Central memory CD4-positive, alpha-beta T cell (primary cell): ENCODE measurements at regions not wholly inside any gene's neighbourhood (a gene's known extent, or its start where the extent isn't known, plus 50 kb on each side); places are given as distances from the start of the nearest gene placed in this dataset.
"Not testable (repeated sequence)": the region's sequence is repeated elsewhere in the genome, so short reads cannot be mapped to it uniquely, and the experiment has no call there.

Source experiments
- DNase-seq: peaks from one replicate; pipeline ENCODE4 v3.0.0; 2022

- no peak for DNase-seq
These were observed 2067.7 kb downstream of the SUCLG1 start for GRCh38 chr2:82391386-82391785.

GRCh38 chr2:82355622-82356021 is 2051.1 kb upstream of the LRRTM1 start:
- DNase-seq: no peak

DNA sequence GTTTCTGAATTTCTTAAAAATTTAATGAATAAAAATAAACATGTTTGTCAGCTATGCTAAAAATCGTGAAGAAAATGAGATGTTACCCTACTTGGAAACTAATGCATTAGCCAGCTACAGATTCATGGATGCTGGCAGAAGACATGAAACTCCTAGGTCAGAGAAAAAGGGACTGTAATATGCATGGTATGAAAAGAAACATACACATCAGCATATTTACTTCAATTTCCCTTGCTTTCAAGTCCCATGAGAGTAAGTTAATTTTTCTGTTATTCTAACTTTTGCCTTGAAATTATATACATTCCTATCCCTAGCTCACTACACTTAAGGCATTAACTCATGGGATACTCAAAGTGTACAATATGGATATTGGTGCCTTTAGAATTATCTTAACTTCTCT is 2041.4 kb upstream of the LRRTM1 start:
- DNase-seq: no peak

DNA sequence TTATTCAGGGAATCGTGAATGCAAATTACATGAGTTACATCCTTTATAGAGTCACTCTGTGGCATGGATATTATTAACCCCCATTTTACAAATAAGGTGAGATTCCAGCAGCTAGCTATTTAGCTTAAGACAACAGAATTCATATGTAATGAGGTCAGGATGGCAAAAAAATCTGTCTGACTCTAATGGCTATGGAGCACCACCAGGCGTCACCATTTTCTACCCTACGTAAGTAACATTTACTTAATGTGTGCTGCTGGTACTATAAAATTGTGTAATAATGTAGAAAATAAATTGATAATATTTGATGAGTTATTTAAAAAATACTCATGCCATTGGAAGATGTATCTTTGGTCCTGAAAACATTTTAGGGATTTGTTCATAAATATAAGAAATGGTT is 2040.1 kb upstream of the LRRTM1 start:
- DNase-seq: no peak

- DNase-seq: no peak
These were observed 2037.8 kb upstream of the LRRTM1 start for GRCh38 chr2:82342356-82342755.

DNA sequence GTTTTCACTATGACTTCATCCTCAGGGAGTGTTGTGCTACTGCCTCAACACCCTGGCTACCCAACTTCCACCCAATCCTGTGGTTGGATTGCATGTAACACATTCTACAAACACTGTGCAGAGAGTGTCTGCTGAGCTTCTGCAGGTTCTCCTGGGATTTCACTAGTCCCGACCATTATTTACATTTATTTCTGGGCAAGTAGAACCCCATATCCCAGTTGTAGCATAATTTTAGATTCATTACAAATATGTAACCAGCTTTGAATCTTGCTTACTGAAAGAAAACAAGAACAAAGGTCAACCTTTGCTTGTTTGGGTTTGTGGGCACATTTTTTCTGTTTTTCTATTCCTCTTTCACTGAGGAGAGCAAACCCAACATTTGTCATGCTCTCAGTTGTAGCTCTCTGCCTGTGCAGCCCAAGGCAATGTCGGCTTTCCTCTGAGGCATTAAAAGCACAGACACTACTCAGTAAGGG is 2036.1 kb upstream of the LRRTM1 start:
- no peak for DNase-seq

DNA sequence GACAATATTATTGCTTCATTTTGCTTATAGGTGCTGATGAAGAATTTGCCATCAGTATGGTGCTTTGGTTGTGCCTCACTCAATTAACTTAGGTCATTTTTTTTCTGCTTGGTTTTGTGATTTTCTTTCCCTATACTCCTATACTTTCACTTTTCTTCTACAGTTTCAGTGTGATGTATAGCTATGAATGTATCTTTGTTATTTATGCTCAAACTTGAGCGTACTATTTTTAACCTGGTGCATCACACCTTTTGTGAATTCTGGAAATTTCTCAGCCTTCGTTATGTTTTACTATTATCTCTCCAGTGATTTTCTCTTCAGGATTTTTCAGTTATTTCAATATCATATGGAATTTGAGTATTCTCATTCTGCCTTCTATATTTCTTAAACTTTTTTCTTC is 2035.3 kb upstream of the LRRTM1 start:
- no peak for DNase-seq

- no peak for DNase-seq
These were observed 2029.1 kb upstream of the LRRTM1 start for GRCh38 chr2:82333697-82334096.

DNA sequence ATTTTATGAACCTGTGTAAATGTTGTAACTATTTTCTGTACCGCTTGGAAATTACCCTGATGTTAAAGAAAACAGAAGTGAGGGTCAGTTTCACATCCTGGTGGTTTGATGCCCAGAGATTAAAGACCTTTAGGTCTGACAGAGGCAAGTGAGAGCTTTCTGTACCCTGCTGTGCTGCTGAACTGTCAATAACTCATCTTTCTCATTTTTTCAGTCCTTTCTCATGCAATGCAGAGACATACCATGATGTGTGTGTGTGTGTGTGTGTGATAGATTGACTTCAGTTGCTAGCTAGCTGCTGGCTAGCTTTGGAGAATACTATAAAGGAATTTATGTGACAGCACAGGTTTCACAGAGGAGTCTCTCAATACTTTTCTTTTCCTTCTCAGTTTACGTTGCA is 2025.6 kb upstream of the LRRTM1 start:
- no peak for DNase-seq

DNA sequence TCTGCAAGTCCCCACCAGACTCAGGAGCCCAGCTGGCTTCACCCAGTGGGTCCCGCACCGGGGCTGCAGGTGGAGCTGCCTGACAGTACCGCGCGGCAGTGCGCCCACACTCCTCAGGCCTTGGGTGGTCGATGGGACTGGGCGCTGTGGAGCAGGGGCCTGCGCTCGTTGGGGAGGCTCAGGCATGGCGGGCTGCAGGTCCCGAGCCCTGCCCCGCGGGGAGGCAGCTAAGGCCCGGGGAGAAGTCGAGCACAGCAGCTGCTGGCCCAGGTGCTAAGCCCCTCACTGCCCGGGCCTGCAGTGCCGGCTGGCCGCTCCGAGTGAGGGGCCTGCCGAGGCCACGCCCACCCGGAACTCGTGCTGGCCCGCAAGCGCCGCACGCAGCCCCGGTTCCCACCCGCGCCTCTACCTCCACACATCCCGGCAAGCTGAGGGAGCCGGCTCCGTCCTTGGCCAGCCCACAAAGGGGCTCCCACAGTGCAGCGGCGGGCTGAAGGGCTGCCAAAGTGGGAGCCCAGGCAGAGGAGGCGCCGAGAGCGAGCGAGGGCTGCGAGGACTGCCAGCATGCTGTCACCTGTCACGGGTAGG is 2021.7 kb upstream of the LRRTM1 start:
- DNase-seq: not testable (repeated sequence)

DNA sequence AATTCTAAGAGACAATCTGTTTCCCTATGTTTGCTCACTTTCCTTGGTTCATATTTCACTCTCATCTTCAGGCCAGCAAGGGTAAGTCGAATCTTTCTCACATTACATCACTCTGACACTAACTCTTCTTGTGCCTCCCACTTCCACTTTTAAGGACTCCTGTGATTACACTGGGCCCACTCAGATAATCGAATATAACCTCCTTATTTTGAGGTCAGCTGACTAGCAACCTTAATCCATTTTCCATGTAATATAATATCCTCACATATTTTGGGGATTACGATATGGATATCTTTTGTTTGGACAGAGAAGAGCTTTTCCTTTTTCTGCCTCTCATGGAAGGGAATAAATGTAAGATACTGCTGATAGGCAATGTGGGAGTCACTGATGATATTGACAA is 2015.7 kb upstream of the LRRTM1 start:
- no peak for DNase-seq

GRCh38 chr2:82317012-82317411 is 2012.5 kb upstream of the LRRTM1 start:
- DNase-seq: no peak

DNA sequence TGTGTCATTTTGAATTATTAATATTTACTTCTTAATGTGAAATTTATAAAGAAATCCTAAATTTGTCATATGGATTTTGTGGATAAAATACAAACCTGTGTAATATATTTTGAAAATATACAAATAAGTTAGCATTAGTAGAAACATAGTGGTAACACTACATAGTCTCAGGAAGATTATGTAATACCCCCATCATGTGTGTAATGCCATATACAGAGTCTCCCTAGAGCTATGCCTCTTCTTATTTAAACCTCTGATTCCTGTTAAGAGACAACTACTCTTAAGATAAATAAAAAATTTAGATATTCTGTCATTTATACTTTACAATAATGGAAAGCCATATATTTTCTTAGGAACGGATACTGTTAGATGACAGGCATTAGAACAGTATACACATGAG is 2012.0 kb upstream of the LRRTM1 start:
- no peak for DNase-seq

DNA sequence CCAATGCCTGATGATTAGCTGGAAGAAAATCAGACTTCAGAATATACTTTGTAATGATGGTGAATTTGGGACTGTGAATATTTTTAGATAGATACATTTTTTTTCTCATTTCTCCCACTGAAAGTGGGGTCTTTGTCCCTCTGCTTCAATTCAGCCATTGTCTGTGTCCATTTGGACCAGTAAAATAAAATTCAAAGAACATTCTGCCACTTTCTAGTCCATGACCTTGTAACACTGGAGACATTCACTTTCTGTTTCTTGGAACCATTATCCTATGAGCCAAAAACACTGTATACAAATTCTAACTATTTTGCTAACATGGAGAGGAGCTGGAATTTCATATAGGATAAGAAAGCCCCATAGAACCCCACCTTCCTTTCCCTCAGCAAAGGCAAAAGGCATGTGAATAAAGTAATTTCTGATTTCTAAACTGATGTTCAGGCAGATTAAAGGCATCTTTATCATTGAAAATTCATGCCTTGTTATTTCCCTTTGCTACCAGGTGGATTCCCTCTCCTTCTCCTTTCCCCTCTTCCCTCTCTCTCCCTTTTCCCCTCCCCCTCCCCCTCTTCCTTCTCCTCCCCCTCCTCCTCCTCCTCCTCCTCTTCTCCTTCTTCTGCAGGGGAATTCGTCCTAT is 2010.4 kb upstream of the LRRTM1 start:
- DNase-seq: no peak

- no peak for DNase-seq
These were observed 2003.0 kb upstream of the LRRTM1 start for GRCh38 chr2:82307511-82307910.

- no peak for DNase-seq
These were observed 1997.0 kb upstream of the LRRTM1 start for GRCh38 chr2:82301506-82301905.

DNA sequence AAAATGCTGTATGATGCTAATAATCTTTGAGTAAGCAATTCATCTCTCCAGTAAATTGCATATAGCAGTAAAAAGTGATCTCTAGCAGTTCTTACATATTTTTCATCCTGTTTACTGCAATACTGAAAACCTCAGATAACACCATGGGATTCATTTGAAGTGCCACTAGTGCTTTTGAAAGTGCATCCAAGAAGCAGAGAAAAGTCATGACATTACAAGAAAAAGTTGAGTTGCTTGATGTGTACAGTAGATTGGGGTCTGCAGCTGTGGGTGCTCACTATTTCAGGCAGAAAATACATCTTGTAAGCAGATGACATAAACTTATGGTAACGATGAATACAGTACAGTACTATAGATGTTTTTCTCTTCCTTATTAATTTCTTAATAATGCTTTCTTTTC is 1984.9 kb upstream of the LRRTM1 start:
- DNase-seq: no peak

DNA sequence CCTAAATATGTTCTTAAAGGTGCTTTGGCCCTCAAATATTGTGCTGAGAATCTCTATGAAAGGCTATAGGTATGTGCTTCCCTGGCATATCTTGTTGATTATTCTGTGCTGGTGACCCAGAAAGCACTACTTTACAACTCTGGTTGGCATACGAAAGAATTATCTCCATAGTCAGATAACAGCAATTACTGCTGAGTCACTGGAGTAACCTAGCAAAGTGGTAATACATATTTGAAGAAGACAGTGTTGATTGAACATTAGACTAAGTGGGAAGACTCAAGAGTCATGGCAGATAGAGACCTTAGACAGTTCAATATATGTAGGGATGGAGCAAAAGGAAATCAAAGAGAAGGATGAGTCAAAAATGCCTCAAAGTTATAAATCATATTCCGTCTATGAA is 1978.5 kb upstream of the LRRTM1 start:
- DNase-seq: no peak

DNA sequence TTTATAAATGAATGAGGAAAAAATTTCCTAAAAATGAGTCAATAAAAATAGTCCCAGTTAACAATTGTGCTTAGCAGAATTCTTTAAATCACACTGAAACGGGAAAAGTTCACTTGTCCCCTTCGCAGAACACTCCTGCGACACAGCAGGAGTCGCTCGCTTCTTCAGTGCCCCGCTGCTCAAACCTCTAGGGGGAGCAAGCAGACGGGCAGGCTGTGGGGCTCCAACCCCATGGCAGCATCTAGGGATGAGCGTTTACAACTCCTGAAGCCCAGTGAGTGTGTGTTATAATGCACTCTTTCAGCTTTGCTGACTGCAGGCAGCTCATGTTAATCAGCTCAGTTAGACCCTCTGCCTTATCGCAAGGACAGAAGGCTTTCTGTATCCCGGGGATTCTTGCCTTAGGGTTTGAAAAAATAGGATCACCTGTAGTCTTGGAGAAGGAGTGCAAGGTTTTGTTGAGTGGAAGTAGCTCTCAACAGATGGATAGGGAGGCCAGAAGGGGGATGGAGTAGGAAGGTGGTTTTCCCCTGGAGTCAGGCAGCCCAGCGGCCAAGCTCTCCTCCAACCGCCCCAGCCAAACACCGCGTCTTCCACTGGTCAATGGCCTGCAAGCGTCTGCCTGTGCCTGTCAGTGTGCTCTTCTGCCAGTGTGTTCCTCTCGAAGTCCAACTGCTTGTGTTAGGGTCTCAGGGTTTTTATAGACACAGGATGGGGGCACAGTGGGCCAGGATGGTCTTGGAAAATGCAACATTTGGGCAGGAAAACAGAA is 1977.7 kb upstream of the LRRTM1 start:
- no peak for DNase-seq

DNA sequence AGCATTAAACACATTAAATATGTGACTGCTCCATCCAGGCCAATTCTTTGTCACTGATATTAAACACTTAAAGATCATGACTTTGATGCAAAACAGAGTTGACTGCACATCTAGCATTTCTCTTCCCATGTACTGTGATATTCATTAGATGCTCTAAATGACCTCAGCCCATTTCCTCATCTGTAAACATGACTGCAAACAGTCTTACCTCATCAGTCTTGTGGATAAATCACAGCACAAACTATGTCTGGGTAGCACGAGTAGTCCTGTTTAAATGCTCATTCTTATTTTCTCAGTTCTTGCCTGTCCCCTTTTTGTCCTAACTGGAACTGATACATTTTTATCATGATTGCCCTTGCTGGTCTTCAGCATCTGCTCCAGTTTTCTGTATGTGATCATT is 1974.8 kb upstream of the LRRTM1 start:
- DNase-seq: no peak

DNA sequence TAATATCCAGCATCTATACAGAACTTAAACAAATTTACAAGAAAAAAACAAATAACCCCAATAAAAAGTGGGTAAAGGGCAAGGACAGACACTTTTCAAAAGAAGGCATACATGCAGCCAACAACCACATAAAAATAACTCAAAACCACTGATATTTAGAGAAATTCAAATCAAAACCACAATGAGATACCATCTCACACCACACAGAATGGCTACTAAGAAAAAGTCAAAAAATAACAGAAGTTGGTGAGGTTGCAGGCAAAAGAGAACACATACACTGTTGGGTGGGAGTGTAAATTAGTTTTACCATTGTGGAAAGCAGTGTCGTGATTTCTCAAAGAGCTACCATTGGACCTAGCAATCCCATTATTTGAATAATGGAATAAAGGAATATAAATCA is 1973.9 kb upstream of the LRRTM1 start:
- no peak for DNase-seq

DNA sequence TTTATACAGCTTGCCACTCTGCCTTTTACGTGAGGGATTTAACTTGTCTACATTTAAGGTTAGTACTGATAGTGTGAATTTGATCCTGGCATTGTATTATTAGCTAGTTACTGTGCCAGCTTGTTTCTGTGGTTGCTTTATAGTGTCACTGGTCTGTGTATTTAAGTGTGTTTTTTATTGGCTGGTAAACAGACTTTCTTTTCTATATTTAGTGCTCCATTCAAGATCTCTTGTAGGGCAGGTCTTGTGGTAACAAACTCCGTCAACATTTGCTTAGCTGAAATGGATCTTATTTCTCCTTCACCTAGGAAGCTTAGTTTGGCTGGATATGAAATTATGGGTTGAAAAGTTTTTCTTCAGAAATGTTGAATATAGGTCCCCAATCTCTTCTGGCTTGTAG is 1971.0 kb upstream of the LRRTM1 start:
- no peak for DNase-seq

- DNase-seq: no peak
These were observed 1963.9 kb upstream of the LRRTM1 start for GRCh38 chr2:82268446-82268845.

DNA sequence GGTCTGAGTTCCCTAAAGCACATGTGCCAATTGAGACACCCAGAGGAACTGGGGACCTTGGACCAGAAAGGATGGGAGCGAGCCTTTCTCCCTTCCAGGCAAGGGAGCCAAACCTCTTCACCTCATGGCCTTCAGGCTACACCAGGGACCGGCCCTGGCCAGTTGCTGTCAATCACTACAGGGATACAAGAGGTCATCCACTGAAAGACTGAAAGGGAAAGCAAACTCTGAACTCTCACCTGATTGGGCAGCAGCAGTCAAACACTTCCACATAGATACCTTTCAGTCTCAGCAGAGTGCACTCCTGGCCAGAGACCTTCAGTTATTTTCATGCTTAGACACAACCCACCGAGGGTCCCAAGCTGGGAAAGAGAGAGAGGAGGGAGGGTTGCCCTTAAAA is 1956.0 kb upstream of the LRRTM1 start:
- no peak for DNase-seq
